GM12878 (cell line): ENCODE measurements at regions not wholly inside any gene's neighbourhood (a gene's known extent, or its start where the extent isn't known, plus 50 kb on each side); places are given as distances from the start of the nearest gene placed in this dataset.

Experiments used
- POLR2AphosphoS2 ChIP-seq: IDR thresholded peaks from 2 replicates; pipeline ENCODE4 v1.6.1; 2011; ENCODE audit warnings: low read depth, mild to moderate bottlenecking, low read length, improper control_type of control experiment, moderate library complexity
- YBX1 ChIP-seq: fragments of 450-650 bp; IDR thresholded peaks from 2 replicates; pipeline ENCODE4 v1.6.1; 2016; ENCODE audit warnings: antibody characterized with exemption
- ZNF274 ChIP-seq: IDR thresholded peaks from one replicate; pipeline ENCODE4 v1.8.0; 2011; ENCODE audit not compliant: insufficient read length, insufficient read depth

- TF ChIP-seq POLR2AphosphoS2 (no peak), ZNF274 (no peak), YBX1 (no peak)
Measured at GRCh38 chr4:13095722-13096121, 388.4 kb downstream of the RAB28 start.
